ENCODE measurements at regions not wholly inside any gene's neighbourhood (a gene's known extent, or its start where the extent isn't known, plus 50 kb on each side); places are given as distances from the start of the nearest gene placed in this dataset.

GRCh38 chr20:52708137-52708536 lies 264.0 kb upstream of the TSHZ2 start:
- no peak for DNase-seq

- DNase-seq: no peak
Measured at GRCh38 chr20:52704553-52704952, 267.6 kb upstream of the TSHZ2 start.

- DNase-seq: no peak
Measured at GRCh38 chr20:52688345-52688744, 283.8 kb upstream of the TSHZ2 start.

GRCh38 chr20:52684905-52685304 lies 287.3 kb upstream of the TSHZ2 start:
- DNase-seq: no peak

GRCh38 chr20:52684176-52684575 lies 288.0 kb upstream of the TSHZ2 start:
- no peak for DNase-seq

- DNase-seq: no peak
Measured at GRCh38 chr20:52683761-52684160, 288.4 kb upstream of the TSHZ2 start.

GRCh38 chr20:52682237-52682636 lies 289.9 kb upstream of the TSHZ2 start:
- DNase-seq: no peak

- DNase-seq: no peak
Measured at GRCh38 chr20:52681288-52681687, 290.9 kb upstream of the TSHZ2 start.

GRCh38 chr20:52677216-52677615 lies 294.9 kb upstream of the TSHZ2 start:
- no peak for DNase-seq

GRCh38 chr20:52676283-52676995 lies 295.7 kb upstream of the TSHZ2 start:
- DNase-seq: no peak

GRCh38 chr20:52675375-52675774 lies 296.8 kb upstream of the TSHZ2 start:
- no peak for DNase-seq

- DNase-seq: no peak
Measured at GRCh38 chr20:52668626-52669025, 303.5 kb upstream of the TSHZ2 start.

- no peak for DNase-seq
Measured at GRCh38 chr20:52667358-52667757, 304.8 kb upstream of the TSHZ2 start.

GRCh38 chr20:52665441-52665840 lies 306.7 kb upstream of the TSHZ2 start:
- DNase-seq: no peak

- DNase-seq: no peak
Measured at GRCh38 chr20:52655395-52655794, 316.8 kb upstream of the TSHZ2 start.

GRCh38 chr20:52654567-52654966 lies 317.6 kb upstream of the TSHZ2 start:
- DNase-seq: no peak

GRCh38 chr20:52652271-52652670 lies 319.9 kb upstream of the TSHZ2 start:
- no peak for DNase-seq

- no peak for DNase-seq
Measured at GRCh38 chr20:52649727-52650126, 322.4 kb upstream of the TSHZ2 start.

- DNase-seq: no peak
Measured at GRCh38 chr20:52645822-52646221, 326.3 kb upstream of the TSHZ2 start.

GRCh38 chr20:52643034-52643433 lies 329.1 kb upstream of the TSHZ2 start:
- no peak for DNase-seq

- DNase-seq: no peak
Measured at GRCh38 chr20:52637201-52637600, 335.0 kb upstream of the TSHZ2 start.

GRCh38 chr20:52631469-52631868 lies 340.7 kb upstream of the TSHZ2 start:
- DNase-seq: no peak

- DNase-seq: no peak
Measured at GRCh38 chr20:52630138-52630537, 342.0 kb upstream of the TSHZ2 start.

- DNase-seq: no peak
Measured at GRCh38 chr20:52624281-52624680, 347.9 kb upstream of the TSHZ2 start.

- DNase-seq: no peak
Measured at GRCh38 chr20:52622081-52622480, 350.1 kb upstream of the TSHZ2 start.
